ENCODE measurements at regions not wholly inside any gene's neighbourhood (a gene's known extent, or its start where the extent isn't known, plus 50 kb on each side); places are given as distances from the start of the nearest gene placed in this dataset.

- 68% methylated on average over 4 of the region's 4 CpGs for WGBS (ENCODE audit: insufficient coverage, insufficient replicate concordance, low lambda C conversion rate, missing lambda C conversion rate)
- BruUV-seq (replicated peaks): no TSS peak
- POLR2A ChIA-PET: no interaction called here
- intact Hi-C loops (cut with micrococcal nuclease; ENCODE audit: unreplicated experiment): no loop called here
- FAIRE-seq (no peak), ATAC-seq (no peak), DNase-seq (ENCODE audit: low read depth, low spot score) (no peak)
- Histone ChIP-seq H3K4me1 (ENCODE audit: control insufficient read depth, insufficient read depth, low read length) (no peaks in the 10 kb centered on the region), H2AFZ (ENCODE audit: control insufficient read depth, low read depth, low read length) (no peak overlapping the region), H3K9me3 (replicated peaks; ENCODE audit: control insufficient read depth, insufficient read depth, low read length) (no peaks in the 10 kb centered on the region), H3K9ac (ENCODE audit: control insufficient read depth, insufficient read depth, low read length) (no peak overlapping the region), H3K27ac (ENCODE audit: control insufficient read depth, insufficient read depth) (no peak overlapping the region), H3K27me3 (replicated peaks in 1 of 2; ENCODE audit: control insufficient read depth in 2 of 2, insufficient read depth in 2 of 2, low read length in 1 of 2) (no peaks in the 10 kb centered on the region), H3K79me2 (ENCODE audit: control insufficient read depth, insufficient read depth, low read length) (no peaks in the 10 kb centered on the region), H4K20me1 (ENCODE audit: control insufficient read depth, insufficient read depth) (no peaks in the 10 kb centered on the region), H3K36me3 (ENCODE audit: control insufficient read depth in 2 of 2, insufficient read depth in 2 of 2, low read length in 1 of 2) (no peaks in the 10 kb centered on the region), H3K4me3 (no peak overlapping the region), H3K4me2 (ENCODE audit: control insufficient read depth, insufficient read depth) (no peak overlapping the region)
- SMC1A ChIA-PET (ENCODE audit: uncharacterized antibody, unreplicated experiment): interaction anchor here (1.0 kb wide), 1 partner anchor 136 kb away, joined by 3 read pairs; no protein-coding TSS in a partner anchor
- in situ Hi-C loops (cut with MboI): no loop called here
- RAD21 ChIA-PET (ENCODE audit: unreplicated experiment): no interaction called here
- CTCF ChIA-PET: no interaction called here
- TF ChIP-seq CBX5 (IDR thresholded peaks at IDR 0.05; ENCODE audit: low read depth) (no peak), SREBF1 (IDR thresholded peaks at IDR 0.05; ENCODE audit: low read length) (no peak), ZSCAN29 (IDR thresholded peaks at IDR 0.05) (no peak), SMC3 (IDR thresholded peaks at IDR 0.05; ENCODE audit: borderline replicate concordance, low read length) (no peak), ZNF217 (IDR thresholded peaks at IDR 0.05) (no peak), TAF1 (IDR thresholded peaks at IDR 0.05; ENCODE audit: borderline replicate concordance, low read depth, low read length) (no peak), NR2C1 (IDR thresholded peaks at IDR 0.05) (no peak), BRCA1 (IDR thresholded peaks at IDR 0.05; ENCODE audit: low read depth, low read length) (no peak), BCL11A (IDR thresholded peaks at IDR 0.05; ENCODE audit: low read depth, low read length) (no peak), MYB (IDR thresholded peaks at IDR 0.05; ENCODE audit: borderline replicate concordance, low read depth, low read length) (no peak), RBBP5 (conservative IDR thresholded peaks at IDR 0.05) (no peak), LARP7 (IDR thresholded peaks at IDR 0.05) (no peak)
- TF ChIP-seq, protein P1, sequence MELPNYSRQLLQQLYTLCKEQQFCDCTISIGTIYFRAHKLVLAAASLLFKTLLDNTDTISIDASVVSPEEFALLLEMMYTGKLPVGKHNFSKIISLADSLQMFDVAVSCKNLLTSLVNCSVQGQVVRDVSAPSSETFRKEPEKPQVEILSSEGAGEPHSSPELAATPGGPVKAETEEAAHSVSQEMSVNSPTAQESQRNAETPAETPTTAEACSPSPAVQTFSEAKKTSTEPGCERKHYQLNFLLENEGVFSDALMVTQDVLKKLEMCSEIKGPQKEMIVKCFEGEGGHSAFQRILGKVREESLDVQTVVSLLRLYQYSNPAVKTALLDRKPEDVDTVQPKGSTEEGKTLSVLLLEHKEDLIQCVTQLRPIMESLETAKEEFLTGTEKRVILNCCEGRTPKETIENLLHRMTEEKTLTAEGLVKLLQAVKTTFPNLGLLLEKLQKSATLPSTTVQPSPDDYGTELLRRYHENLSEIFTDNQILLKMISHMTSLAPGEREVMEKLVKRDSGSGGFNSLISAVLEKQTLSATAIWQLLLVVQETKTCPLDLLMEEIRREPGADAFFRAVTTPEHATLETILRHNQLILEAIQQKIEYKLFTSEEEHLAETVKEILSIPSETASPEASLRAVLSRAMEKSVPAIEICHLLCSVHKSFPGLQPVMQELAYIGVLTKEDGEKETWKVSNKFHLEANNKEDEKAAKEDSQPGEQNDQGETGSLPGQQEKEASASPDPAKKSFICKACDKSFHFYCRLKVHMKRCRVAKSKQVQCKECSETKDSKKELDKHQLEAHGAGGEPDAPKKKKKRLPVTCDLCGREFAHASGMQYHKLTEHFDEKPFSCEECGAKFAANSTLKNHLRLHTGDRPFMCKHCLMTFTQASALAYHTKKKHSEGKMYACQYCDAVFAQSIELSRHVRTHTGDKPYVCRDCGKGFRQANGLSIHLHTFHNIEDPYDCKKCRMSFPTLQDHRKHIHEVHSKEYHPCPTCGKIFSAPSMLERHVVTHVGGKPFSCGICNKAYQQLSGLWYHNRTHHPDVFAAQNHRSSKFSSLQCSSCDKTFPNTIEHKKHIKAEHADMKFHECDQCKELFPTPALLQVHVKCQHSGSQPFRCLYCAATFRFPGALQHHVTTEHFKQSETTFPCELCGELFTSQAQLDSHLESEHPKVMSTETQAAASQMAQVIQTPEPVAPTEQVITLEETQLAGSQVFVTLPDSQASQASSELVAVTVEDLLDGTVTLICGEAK (IDR thresholded peaks at IDR 0.05; ENCODE audit: borderline replicate concordance): no peak
- TF ChIP-seq, protein P2, sequence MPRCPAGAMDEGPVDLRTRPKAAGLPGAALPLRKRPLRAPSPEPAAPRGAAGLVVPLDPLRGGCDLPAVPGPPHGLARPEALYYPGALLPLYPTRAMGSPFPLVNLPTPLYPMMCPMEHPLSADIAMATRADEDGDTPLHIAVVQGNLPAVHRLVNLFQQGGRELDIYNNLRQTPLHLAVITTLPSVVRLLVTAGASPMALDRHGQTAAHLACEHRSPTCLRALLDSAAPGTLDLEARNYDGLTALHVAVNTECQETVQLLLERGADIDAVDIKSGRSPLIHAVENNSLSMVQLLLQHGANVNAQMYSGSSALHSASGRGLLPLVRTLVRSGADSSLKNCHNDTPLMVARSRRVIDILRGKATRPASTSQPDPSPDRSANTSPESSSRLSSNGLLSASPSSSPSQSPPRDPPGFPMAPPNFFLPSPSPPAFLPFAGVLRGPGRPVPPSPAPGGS (IDR thresholded peaks at IDR 0.05; ENCODE audit: borderline replicate concordance, insufficient read depth, low read depth, low read length, poor library complexity, severe bottlenecking): no peak
These were observed 172.3 kb downstream of the MDFIC start for GRCh38 chr7:115094163-115094562.
